Putamen (tissue), 1 donor: ENCODE measurements at regions not wholly inside any gene's neighbourhood (a gene's known extent, or its start where the extent isn't known, plus 50 kb on each side); places are given as distances from the start of the nearest gene placed in this dataset.
"Not testable (repeated sequence)": the region's sequence is repeated elsewhere in the genome, so short reads cannot be mapped to it uniquely, and the experiment has no call there.

Experiments
- DNase-seq: peaks from one replicate; pipeline ENCODE4 v3.0.0-alpha.2; 2016; ENCODE audit warnings: low spot score

- DNase-seq: no peak
These were observed 136.7 kb upstream of the C1QTNF7 start for GRCh38 chr4:15291122-15291521.

GRCh38 chr4:15293711-15294110 is 134.1 kb upstream of the C1QTNF7 start:
- DNase-seq: no peak

GRCh38 chr4:15294202-15294601 is 133.6 kb upstream of the C1QTNF7 start:
- no peak for DNase-seq

- DNase-seq: no peak
These were observed 133.0 kb upstream of the C1QTNF7 start for GRCh38 chr4:15294832-15295231.

- DNase-seq: no peak
These were observed 132.2 kb upstream of the C1QTNF7 start for GRCh38 chr4:15295421-15296162.

GRCh38 chr4:15297344-15297743 is 130.5 kb upstream of the C1QTNF7 start:
- DNase-seq: no peak

GRCh38 chr4:15299627-15300026 is 128.2 kb upstream of the C1QTNF7 start:
- DNase-seq: no peak

GRCh38 chr4:15303052-15303641 is 124.7 kb upstream of the C1QTNF7 start:
- DNase-seq: no peak

GRCh38 chr4:15314974-15315373 is 112.9 kb upstream of the C1QTNF7 start:
- no peak for DNase-seq

- DNase-seq: no peak
These were observed 110.6 kb upstream of the C1QTNF7 start for GRCh38 chr4:15317246-15317645.

GRCh38 chr4:15318621-15319348 is 109.0 kb upstream of the C1QTNF7 start:
- DNase-seq: no peak

- DNase-seq: no peak
These were observed 107.6 kb upstream of the C1QTNF7 start for GRCh38 chr4:15320121-15320678.

- no peak for DNase-seq
These were observed 105.8 kb upstream of the C1QTNF7 start for GRCh38 chr4:15322006-15322405.

- DNase-seq: no peak
These were observed 101.8 kb upstream of the C1QTNF7 start for GRCh38 chr4:15325987-15326386.

- no peak for DNase-seq
These were observed 100.2 kb upstream of the C1QTNF7 start for GRCh38 chr4:15327311-15328298.

- no peak for DNase-seq
These were observed 95.9 kb upstream of the C1QTNF7 start for GRCh38 chr4:15331930-15332329.

- no peak for DNase-seq
These were observed 95.5 kb upstream of the C1QTNF7 start for GRCh38 chr4:15332377-15332776.

- DNase-seq: no peak
These were observed 93.9 kb upstream of the C1QTNF7 start for GRCh38 chr4:15333692-15334633.

- DNase-seq: no peak
These were observed 91.2 kb upstream of the C1QTNF7 start for GRCh38 chr4:15336410-15337167.

- not testable (repeated sequence) for DNase-seq
These were observed 90.6 kb upstream of the C1QTNF7 start for GRCh38 chr4:15337168-15337657.
